ENCODE measurements at regions not wholly inside any gene's neighbourhood (a gene's known extent, or its start where the extent isn't known, plus 50 kb on each side); places are given as distances from the start of the nearest gene placed in this dataset.
A peak's percentile ranks its signal among the peaks of the same experiment; 100 is the strongest.

- H3K9ac ChIP-seq = no peak overlapping the region
- H3K27me3 ChIP-seq (ENCODE audit: control insufficient read depth, insufficient read depth, low read length) = peaks cover 17% of the 10 kb centered on the region
- no peak overlapping the region for H3K27ac ChIP-seq
- H3K36me3 ChIP-seq (ENCODE audit: control insufficient read depth, insufficient read depth, low read length) = no peaks in the 10 kb centered on the region
- no peaks in the 10 kb centered on the region for H3K79me2 ChIP-seq
- peak overlapping the region; percentile 53 for H2AFZ ChIP-seq
- no peak for TF ChIP-seq CTCF (IDR thresholded peaks at IDR 0.05)
- no peaks in the 10 kb centered on the region for H3K4me1 ChIP-seq
- H3K4me2 ChIP-seq (ENCODE audit: low read length) = no peak overlapping the region
- no peak overlapping the region for H3K4me3 ChIP-seq (ENCODE audit: low read depth, low read length)
- no peaks in the 10 kb centered on the region for H3K9me3 ChIP-seq (ENCODE audit: control insufficient read depth, low read length)
These were observed 131.5 kb downstream of the SPAG6 start for GRCh38 chr10:22476601-22477321.

- H3K4me2 ChIP-seq (ENCODE audit: low read length) = no peak overlapping the region
- H3K4me3 ChIP-seq (ENCODE audit: low read depth, low read length) = no peak overlapping the region
- H3K36me3 ChIP-seq (ENCODE audit: control insufficient read depth, insufficient read depth, low read length) = no peaks in the 10 kb centered on the region
- H2AFZ ChIP-seq = no peak overlapping the region
- no peak overlapping the region for H3K27ac ChIP-seq
- TF ChIP-seq CTCF (IDR thresholded peaks at IDR 0.05) = no peak
- no peaks in the 10 kb centered on the region for H3K4me1 ChIP-seq
- peaks cover 17% of the 10 kb centered on the region for H3K27me3 ChIP-seq (ENCODE audit: control insufficient read depth, insufficient read depth, low read length)
- no peaks in the 10 kb centered on the region for H3K79me2 ChIP-seq
- no peaks in the 10 kb centered on the region for H3K9me3 ChIP-seq (ENCODE audit: control insufficient read depth, low read length)
- no peak overlapping the region for H3K9ac ChIP-seq
These were observed 132.3 kb downstream of the SPAG6 start for GRCh38 chr10:22477334-22478287.

GRCh38 chr10:22478555-22479334 is 133.4 kb downstream of the SPAG6 start:
- H3K9me3 ChIP-seq (ENCODE audit: control insufficient read depth, low read length) = no peaks in the 10 kb centered on the region
- peaks cover 17% of the 10 kb centered on the region for H3K27me3 ChIP-seq (ENCODE audit: control insufficient read depth, insufficient read depth, low read length)
- no peak for TF ChIP-seq CTCF (IDR thresholded peaks at IDR 0.05)
- H2AFZ ChIP-seq = no peak overlapping the region
- H3K4me1 ChIP-seq = no peaks in the 10 kb centered on the region
- H3K4me3 ChIP-seq (ENCODE audit: low read depth, low read length) = no peak overlapping the region
- no peaks in the 10 kb centered on the region for H3K36me3 ChIP-seq (ENCODE audit: control insufficient read depth, insufficient read depth, low read length)
- no peaks in the 10 kb centered on the region for H3K79me2 ChIP-seq
- no peak overlapping the region for H3K9ac ChIP-seq
- H3K4me2 ChIP-seq (ENCODE audit: low read length) = no peak overlapping the region
- no peak overlapping the region for H3K27ac ChIP-seq

GRCh38 chr10:22479419-22479818 is 134.1 kb downstream of the SPAG6 start:
- no peak for TF ChIP-seq CTCF (IDR thresholded peaks at IDR 0.05)
- Histone ChIP-seq H3K79me2 (no peaks in the 10 kb centered on the region), H3K4me3 (ENCODE audit: low read depth, low read length) (no peak overlapping the region), H3K4me2 (ENCODE audit: low read length) (no peak overlapping the region), H3K27me3 (ENCODE audit: control insufficient read depth, insufficient read depth, low read length) (peaks cover 17% of the 10 kb centered on the region), H3K9ac (no peak overlapping the region), H3K4me1 (no peaks in the 10 kb centered on the region), H2AFZ (no peak overlapping the region), H3K9me3 (ENCODE audit: control insufficient read depth, low read length) (no peaks in the 10 kb centered on the region), H3K27ac (no peak overlapping the region), H3K36me3 (ENCODE audit: control insufficient read depth, insufficient read depth, low read length) (no peaks in the 10 kb centered on the region)

Measured in parathyroid adenoma (tissue), 2 donors.